Neural progenitor cell (in vitro differentiated cells): ENCODE measurements at regions not wholly inside any gene's neighbourhood (a gene's known extent, or its start where the extent isn't known, plus 50 kb on each side); places are given as distances from the start of the nearest gene placed in this dataset.

Experiments
- CTCF ChIP-seq: fragments of 200-600 bp; sonication (generic); IDR thresholded peaks from 2 replicates; pipeline ENCODE4 v1.5.1; 2017; ENCODE audit warnings: antibody characterized with exemption, mild to moderate bottlenecking
- EZH2 ChIP-seq: fragments of 200-600 bp; sonication (generic); IDR thresholded peaks from 2 replicates; pipeline ENCODE4 v1.6.1; 2017; ENCODE audit warnings: antibody characterized with exemption, mild to moderate bottlenecking, moderate library complexity
- EZH2phosphoT487 ChIP-seq: fragments of 200-600 bp; sonication (generic); IDR thresholded peaks from 2 replicates; pipeline ENCODE4 v1.6.1; 2017; ENCODE audit warnings: antibody characterized with exemption

- TF ChIP-seq CTCF: no peak
- no peak for TF ChIP-seq EZH2
- no peak for TF ChIP-seq EZH2phosphoT487
Measured at GRCh38 chr1:58905628-58906221, 121.9 kb upstream of the JUN start.
